ENCODE measurements at regions not wholly inside any gene's neighbourhood (a gene's known extent, or its start where the extent isn't known, plus 50 kb on each side); places are given as distances from the start of the nearest gene placed in this dataset.
A peak's percentile ranks its signal among the peaks of the same experiment; 100 is the strongest.

- Histone ChIP-seq H3K27me3 (replicated peaks; ENCODE audit: control insufficient read depth, insufficient read depth, low read length, poor library complexity, severe bottlenecking) (no peaks in the 10 kb centered on the region), H3K4me3 (ENCODE audit: insufficient read depth, low read depth, low read length, poor library complexity, severe bottlenecking) (no peak overlapping the region), H3K9me3 (ENCODE audit: control insufficient read depth, low read length) (no peaks in the 10 kb centered on the region), H3K27ac (ENCODE audit: insufficient read depth, low read length, poor library complexity, severe bottlenecking) (no peak overlapping the region), H3K36me3 (ENCODE audit: control insufficient read depth, insufficient read depth, low read length) (no peaks in the 10 kb centered on the region), H3K4me1 (ENCODE audit: control insufficient read depth, insufficient read depth, low read length, poor library complexity, severe bottlenecking) (peaks cover 8% of the 10 kb centered on the region)
- DNase-seq = no peak
These were observed 90.7 kb upstream of the DUSP10 start for GRCh38 chr1:221832617-221833016.

DNA sequence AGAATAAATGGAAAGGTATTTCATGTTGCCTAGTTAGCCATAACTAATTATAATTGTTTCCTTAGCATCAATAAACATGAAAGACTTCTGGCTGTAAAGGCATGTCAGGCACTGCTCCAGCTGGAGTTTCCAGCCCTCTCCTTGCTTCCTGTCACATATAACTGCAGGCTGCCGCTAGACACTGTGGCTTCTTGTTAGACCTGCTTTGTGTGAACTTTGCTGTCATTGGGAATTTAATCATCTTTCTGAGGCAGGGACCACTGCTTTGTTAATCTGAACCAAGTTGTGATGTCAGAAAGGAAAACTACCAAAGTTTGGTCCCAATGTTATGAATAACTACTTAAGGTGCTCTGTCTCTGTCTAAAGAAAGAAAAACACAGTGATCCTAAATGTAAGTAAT is 90.3 kb upstream of the DUSP10 start:
- Histone ChIP-seq H3K27me3 (replicated peaks; ENCODE audit: control insufficient read depth, insufficient read depth, low read length, poor library complexity, severe bottlenecking) (no peaks in the 10 kb centered on the region), H3K9me3 (ENCODE audit: control insufficient read depth, low read length) (no peaks in the 10 kb centered on the region), H3K36me3 (ENCODE audit: control insufficient read depth, insufficient read depth, low read length) (no peaks in the 10 kb centered on the region), H3K27ac (ENCODE audit: insufficient read depth, low read length, poor library complexity, severe bottlenecking) (no peak overlapping the region), H3K4me1 (ENCODE audit: control insufficient read depth, insufficient read depth, low read length, poor library complexity, severe bottlenecking) (peaks cover 8% of the 10 kb centered on the region), H3K4me3 (ENCODE audit: insufficient read depth, low read depth, low read length, poor library complexity, severe bottlenecking) (no peak overlapping the region)
- DNase-seq = no peak

- H3K4me3 ChIP-seq (ENCODE audit: insufficient read depth, low read depth, low read length, poor library complexity, severe bottlenecking) = no peak overlapping the region
- H3K27ac ChIP-seq (ENCODE audit: insufficient read depth, low read length, poor library complexity, severe bottlenecking) = no peak overlapping the region
- peaks cover 13% of the 10 kb centered on the region for H3K4me1 ChIP-seq (ENCODE audit: control insufficient read depth, insufficient read depth, low read length, poor library complexity, severe bottlenecking)
- H3K9me3 ChIP-seq (ENCODE audit: control insufficient read depth, low read length) = no peaks in the 10 kb centered on the region
- peak; percentile 3 to 27 (median 11) for DNase-seq
- H3K36me3 ChIP-seq (ENCODE audit: control insufficient read depth, insufficient read depth, low read length) = no peaks in the 10 kb centered on the region
- no peaks in the 10 kb centered on the region for H3K27me3 ChIP-seq (replicated peaks; ENCODE audit: control insufficient read depth, insufficient read depth, low read length, poor library complexity, severe bottlenecking)
These were observed 87.6 kb upstream of the DUSP10 start for GRCh38 chr1:221829327-221830015.

- Histone ChIP-seq H3K27me3 (replicated peaks; ENCODE audit: control insufficient read depth, insufficient read depth, low read length, poor library complexity, severe bottlenecking) (no peaks in the 10 kb centered on the region), H3K27ac (ENCODE audit: insufficient read depth, low read length, poor library complexity, severe bottlenecking) (no peak overlapping the region), H3K36me3 (ENCODE audit: control insufficient read depth, insufficient read depth, low read length) (no peaks in the 10 kb centered on the region), H3K4me1 (ENCODE audit: control insufficient read depth, insufficient read depth, low read length, poor library complexity, severe bottlenecking) (peaks cover 13% of the 10 kb centered on the region), H3K4me3 (ENCODE audit: insufficient read depth, low read depth, low read length, poor library complexity, severe bottlenecking) (no peak overlapping the region), H3K9me3 (ENCODE audit: control insufficient read depth, low read length) (no peaks in the 10 kb centered on the region)
- DNase-seq = no peak
These were observed 85.4 kb upstream of the DUSP10 start for GRCh38 chr1:221827307-221827642.

- H3K27me3 ChIP-seq (replicated peaks; ENCODE audit: control insufficient read depth, insufficient read depth, low read length, poor library complexity, severe bottlenecking) = no peaks in the 10 kb centered on the region
- H3K27ac ChIP-seq (ENCODE audit: insufficient read depth, low read length, poor library complexity, severe bottlenecking) = no peak overlapping the region
- no peak for DNase-seq
- H3K4me3 ChIP-seq (ENCODE audit: insufficient read depth, low read depth, low read length, poor library complexity, severe bottlenecking) = no peak overlapping the region
- H3K36me3 ChIP-seq (ENCODE audit: control insufficient read depth, insufficient read depth, low read length) = no peaks in the 10 kb centered on the region
- peaks cover 13% of the 10 kb centered on the region for H3K4me1 ChIP-seq (ENCODE audit: control insufficient read depth, insufficient read depth, low read length, poor library complexity, severe bottlenecking)
- no peaks in the 10 kb centered on the region for H3K9me3 ChIP-seq (ENCODE audit: control insufficient read depth, low read length)
These were observed 83.0 kb upstream of the DUSP10 start for GRCh38 chr1:221824909-221825308.

- Histone ChIP-seq H3K27ac (ENCODE audit: insufficient read depth, low read length, poor library complexity, severe bottlenecking) (no peak overlapping the region), H3K27me3 (replicated peaks; ENCODE audit: control insufficient read depth, insufficient read depth, low read length, poor library complexity, severe bottlenecking) (no peaks in the 10 kb centered on the region), H3K36me3 (ENCODE audit: control insufficient read depth, insufficient read depth, low read length) (no peaks in the 10 kb centered on the region), H3K9me3 (ENCODE audit: control insufficient read depth, low read length) (no peaks in the 10 kb centered on the region), H3K4me3 (ENCODE audit: insufficient read depth, low read depth, low read length, poor library complexity, severe bottlenecking) (no peak overlapping the region), H3K4me1 (ENCODE audit: control insufficient read depth, insufficient read depth, low read length, poor library complexity, severe bottlenecking) (peaks cover 7% of the 10 kb centered on the region)
- no peak for DNase-seq
These were observed 82.1 kb upstream of the DUSP10 start for GRCh38 chr1:221824025-221824424.

DNA sequence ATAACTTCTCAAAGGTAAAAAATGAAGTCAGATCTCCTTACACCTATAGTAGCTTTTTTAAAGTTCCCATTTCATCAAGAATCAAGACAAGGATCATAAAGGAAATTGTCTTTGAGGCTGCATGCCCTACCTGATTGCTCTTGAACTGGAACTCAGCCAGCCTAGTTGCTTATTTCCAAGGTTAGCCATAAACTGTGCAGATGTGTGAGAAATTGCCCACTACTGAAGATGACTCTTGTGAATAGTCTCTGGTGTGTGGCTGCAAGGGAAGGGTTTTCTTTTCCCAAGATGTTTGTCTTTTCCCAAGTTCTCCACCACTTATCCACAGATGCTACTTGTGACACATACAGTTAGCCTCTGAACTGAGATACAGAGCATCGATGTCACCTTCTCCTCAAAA is 81.7 kb upstream of the DUSP10 start:
- no peak overlapping the region for H3K27ac ChIP-seq (ENCODE audit: insufficient read depth, low read length, poor library complexity, severe bottlenecking)
- no peak overlapping the region for H3K4me3 ChIP-seq (ENCODE audit: insufficient read depth, low read depth, low read length, poor library complexity, severe bottlenecking)
- H3K36me3 ChIP-seq (ENCODE audit: control insufficient read depth, insufficient read depth, low read length) = no peaks in the 10 kb centered on the region
- DNase-seq = no peak
- no peaks in the 10 kb centered on the region for H3K27me3 ChIP-seq (replicated peaks; ENCODE audit: control insufficient read depth, insufficient read depth, low read length, poor library complexity, severe bottlenecking)
- H3K9me3 ChIP-seq (ENCODE audit: control insufficient read depth, low read length) = no peaks in the 10 kb centered on the region
- H3K4me1 ChIP-seq (ENCODE audit: control insufficient read depth, insufficient read depth, low read length, poor library complexity, severe bottlenecking) = peaks cover 5% of the 10 kb centered on the region

- Histone ChIP-seq H3K9me3 (ENCODE audit: control insufficient read depth, low read length) (no peaks in the 10 kb centered on the region), H3K4me3 (ENCODE audit: insufficient read depth, low read depth, low read length, poor library complexity, severe bottlenecking) (no peak overlapping the region), H3K4me1 (ENCODE audit: control insufficient read depth, insufficient read depth, low read length, poor library complexity, severe bottlenecking) (peaks cover 5% of the 10 kb centered on the region), H3K27me3 (replicated peaks; ENCODE audit: control insufficient read depth, insufficient read depth, low read length, poor library complexity, severe bottlenecking) (no peaks in the 10 kb centered on the region), H3K27ac (ENCODE audit: insufficient read depth, low read length, poor library complexity, severe bottlenecking) (no peak overlapping the region), H3K36me3 (ENCODE audit: control insufficient read depth, insufficient read depth, low read length) (no peaks in the 10 kb centered on the region)
- no peak for DNase-seq
These were observed 81.3 kb upstream of the DUSP10 start for GRCh38 chr1:221823149-221823548.

GRCh38 chr1:221822591-221822990 is 80.7 kb upstream of the DUSP10 start:
- Histone ChIP-seq H3K9me3 (ENCODE audit: control insufficient read depth, low read length) (no peaks in the 10 kb centered on the region), H3K36me3 (ENCODE audit: control insufficient read depth, insufficient read depth, low read length) (no peaks in the 10 kb centered on the region), H3K4me3 (ENCODE audit: insufficient read depth, low read depth, low read length, poor library complexity, severe bottlenecking) (no peak overlapping the region), H3K27me3 (replicated peaks; ENCODE audit: control insufficient read depth, insufficient read depth, low read length, poor library complexity, severe bottlenecking) (no peaks in the 10 kb centered on the region), H3K4me1 (ENCODE audit: control insufficient read depth, insufficient read depth, low read length, poor library complexity, severe bottlenecking) (peaks cover 5% of the 10 kb centered on the region), H3K27ac (ENCODE audit: insufficient read depth, low read length, poor library complexity, severe bottlenecking) (no peak overlapping the region)
- no peak for DNase-seq

GRCh38 chr1:221816899-221817298 is 75.0 kb upstream of the DUSP10 start:
- Histone ChIP-seq H3K4me3 (ENCODE audit: insufficient read depth, low read depth, low read length, poor library complexity, severe bottlenecking) (no peak overlapping the region), H3K36me3 (ENCODE audit: control insufficient read depth, insufficient read depth, low read length) (no peaks in the 10 kb centered on the region), H3K27ac (ENCODE audit: insufficient read depth, low read length, poor library complexity, severe bottlenecking) (no peak overlapping the region), H3K27me3 (replicated peaks; ENCODE audit: control insufficient read depth, insufficient read depth, low read length, poor library complexity, severe bottlenecking) (no peaks in the 10 kb centered on the region), H3K4me1 (ENCODE audit: control insufficient read depth, insufficient read depth, low read length, poor library complexity, severe bottlenecking) (no peaks in the 10 kb centered on the region), H3K9me3 (ENCODE audit: control insufficient read depth, low read length) (no peaks in the 10 kb centered on the region)
- no peak for DNase-seq
